Activated effector memory CD4-positive, alpha-beta T cell treated with anti-CD3 and anti-CD28 coated beads, Interleukin-2, amount 50 U/mL, for 16 hours (primary cell): ENCODE measurements at regions not wholly inside any gene's neighbourhood (a gene's known extent, or its start where the extent isn't known, plus 50 kb on each side); places are given as distances from the start of the nearest gene placed in this dataset.

Source experiments
- DNase-seq: peaks from one replicate; pipeline ENCODE4 v3.0.0-alpha.2; 2020

GRCh38 chr1:96340686-96341085, 380.9 kb upstream of the PTBP2 start:
- no peak for DNase-seq

- no peak for DNase-seq
Measured at GRCh38 chr1:96346719-96347118, 374.9 kb upstream of the PTBP2 start.

- no peak for DNase-seq
Measured at GRCh38 chr1:96349896-96350295, 371.7 kb upstream of the PTBP2 start.

- DNase-seq, result no peak
Measured at GRCh38 chr1:96352733-96353132, 368.9 kb upstream of the PTBP2 start.

GRCh38 chr1:96355521-96355920, 366.1 kb upstream of the PTBP2 start:
- DNase-seq, result no peak

- no peak for DNase-seq
Measured at GRCh38 chr1:96355961-96356360, 365.6 kb upstream of the PTBP2 start.

GRCh38 chr1:96357141-96357765, 364.3 kb upstream of the PTBP2 start:
- DNase-seq, result no peak

GRCh38 chr1:96358057-96358456, 363.5 kb upstream of the PTBP2 start:
- DNase-seq, result no peak

- no peak for DNase-seq
Measured at GRCh38 chr1:96360036-96360795, 361.4 kb upstream of the PTBP2 start.

GRCh38 chr1:96361271-96361856, 360.2 kb upstream of the PTBP2 start:
- no peak for DNase-seq

GRCh38 chr1:96361961-96362360, 359.6 kb upstream of the PTBP2 start:
- DNase-seq, result no peak

- no peak for DNase-seq
Measured at GRCh38 chr1:96362623-96363022, 359.0 kb upstream of the PTBP2 start.

GRCh38 chr1:96363826-96364225, 357.8 kb upstream of the PTBP2 start:
- DNase-seq, result no peak

GRCh38 chr1:96364576-96364975, 357.0 kb upstream of the PTBP2 start:
- no peak for DNase-seq

- no peak for DNase-seq
Measured at GRCh38 chr1:96365076-96365475, 356.5 kb upstream of the PTBP2 start.

GRCh38 chr1:96365596-96366390, 355.8 kb upstream of the PTBP2 start:
- DNase-seq, result no peak

- DNase-seq, result no peak
Measured at GRCh38 chr1:96366516-96366915, 355.1 kb upstream of the PTBP2 start.

GRCh38 chr1:96367791-96368190, 353.8 kb upstream of the PTBP2 start:
- no peak for DNase-seq

- DNase-seq, result no peak
Measured at GRCh38 chr1:96370757-96371156, 350.8 kb upstream of the PTBP2 start.

- no peak for DNase-seq
Measured at GRCh38 chr1:96372881-96373280, 348.7 kb upstream of the PTBP2 start.

- no peak for DNase-seq
Measured at GRCh38 chr1:96374076-96374762, 347.4 kb upstream of the PTBP2 start.

GRCh38 chr1:96376846-96377245, 344.7 kb upstream of the PTBP2 start:
- no peak for DNase-seq

- DNase-seq, result no peak
Measured at GRCh38 chr1:96384611-96385010, 337.0 kb upstream of the PTBP2 start.
